ENCODE measurements at regions not wholly inside any gene's neighbourhood (a gene's known extent, or its start where the extent isn't known, plus 50 kb on each side); places are given as distances from the start of the nearest gene placed in this dataset.

DNA sequence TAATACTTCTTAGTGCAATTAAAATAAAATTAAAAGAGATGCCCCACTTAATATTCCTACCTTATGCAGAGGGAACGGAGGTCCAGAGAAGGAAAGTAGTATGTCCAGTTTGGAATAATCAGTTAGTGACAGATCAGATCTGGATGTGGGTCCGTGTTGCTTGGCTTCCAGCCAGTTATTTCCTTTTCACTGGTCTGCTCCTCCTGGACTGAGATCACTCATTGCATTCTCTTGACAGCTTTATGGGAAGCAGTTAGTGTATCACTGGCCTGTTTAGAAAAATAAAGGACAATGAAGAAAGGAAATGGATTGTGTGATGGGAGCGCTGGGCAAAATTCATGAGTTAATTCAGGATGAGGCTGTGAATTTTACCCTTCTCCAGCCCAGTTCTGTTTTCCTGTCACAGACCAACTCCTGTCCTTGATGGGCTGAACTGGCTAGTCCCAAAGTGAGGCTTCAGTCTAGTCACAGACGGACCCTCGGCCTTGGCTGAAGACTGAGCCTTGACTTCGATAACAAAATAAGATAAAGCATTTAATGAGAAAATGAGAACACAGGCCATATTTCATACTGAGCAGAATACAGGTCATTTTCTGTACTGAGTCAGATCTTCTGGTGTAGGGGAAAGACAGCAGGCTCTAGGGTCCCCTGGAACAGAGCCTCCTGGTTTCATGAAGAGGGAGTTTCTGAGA, 85.2 kb upstream of the TRABD2B start:
- TF ChIP-seq, protein P1, sequence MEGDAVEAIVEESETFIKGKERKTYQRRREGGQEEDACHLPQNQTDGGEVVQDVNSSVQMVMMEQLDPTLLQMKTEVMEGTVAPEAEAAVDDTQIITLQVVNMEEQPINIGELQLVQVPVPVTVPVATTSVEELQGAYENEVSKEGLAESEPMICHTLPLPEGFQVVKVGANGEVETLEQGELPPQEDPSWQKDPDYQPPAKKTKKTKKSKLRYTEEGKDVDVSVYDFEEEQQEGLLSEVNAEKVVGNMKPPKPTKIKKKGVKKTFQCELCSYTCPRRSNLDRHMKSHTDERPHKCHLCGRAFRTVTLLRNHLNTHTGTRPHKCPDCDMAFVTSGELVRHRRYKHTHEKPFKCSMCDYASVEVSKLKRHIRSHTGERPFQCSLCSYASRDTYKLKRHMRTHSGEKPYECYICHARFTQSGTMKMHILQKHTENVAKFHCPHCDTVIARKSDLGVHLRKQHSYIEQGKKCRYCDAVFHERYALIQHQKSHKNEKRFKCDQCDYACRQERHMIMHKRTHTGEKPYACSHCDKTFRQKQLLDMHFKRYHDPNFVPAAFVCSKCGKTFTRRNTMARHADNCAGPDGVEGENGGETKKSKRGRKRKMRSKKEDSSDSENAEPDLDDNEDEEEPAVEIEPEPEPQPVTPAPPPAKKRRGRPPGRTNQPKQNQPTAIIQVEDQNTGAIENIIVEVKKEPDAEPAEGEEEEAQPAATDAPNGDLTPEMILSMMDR (conservative IDR thresholded peaks at IDR 0.05 in 1 of 2, IDR thresholded peaks at IDR 0.05 in 1 of 2; ENCODE audit: extremely low read depth in 1 of 2, insufficient read depth in 1 of 2, low read depth in 1 of 2, low read length in 2 of 2): no peak
- no peak for TF ChIP-seq EZH2 (IDR thresholded peaks at IDR 0.05; ENCODE audit: borderline replicate concordance, low read length)
